ENCODE measurements at regions not wholly inside any gene's neighbourhood (a gene's known extent, or its start where the extent isn't known, plus 50 kb on each side); places are given as distances from the start of the nearest gene placed in this dataset.

DNA sequence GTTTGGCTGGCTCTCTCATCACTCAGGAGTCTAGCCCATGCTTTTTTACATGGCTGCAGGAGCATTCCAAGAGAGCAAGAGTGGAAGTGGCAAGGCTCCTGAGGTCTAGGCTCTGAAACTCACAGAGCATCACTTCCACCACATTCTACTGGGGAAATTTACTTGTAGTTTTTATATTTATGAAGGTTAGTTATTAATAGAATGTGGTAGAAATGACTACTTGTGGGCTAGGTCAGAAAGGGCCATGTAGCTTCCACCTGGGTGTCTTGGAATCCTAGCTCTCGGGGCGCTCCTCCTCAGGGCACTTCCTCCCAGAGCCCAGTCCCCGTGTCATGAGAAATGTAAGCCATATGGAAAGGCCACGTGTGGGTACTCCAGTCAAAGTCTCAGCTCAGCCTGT, 127.0 kb upstream of the CASK start:
- Histone ChIP-seq H3K27me3 (ENCODE audit: insufficient read depth, low read length) (no peaks in the 10 kb centered on the region), H3K4me1 (ENCODE audit: insufficient read depth, low read length, severe bottlenecking) (no peaks in the 10 kb centered on the region), H3K4me3 (ENCODE audit: low read depth, low read length, poor library complexity, severe bottlenecking) (no peak overlapping the region), H3K9me3 (ENCODE audit: low read length) (no peaks in the 10 kb centered on the region), H3F3A (ENCODE audit: insufficient read depth, low read length) (no peaks in the 10 kb centered on the region), H3K4me2 (ENCODE audit: low read length) (no peak overlapping the region), H3K9ac (ENCODE audit: low read length) (no peak overlapping the region), H3K9me2 (ENCODE audit: low read depth, low read length) (no peaks in the 10 kb centered on the region), H3K36me3 (ENCODE audit: insufficient read depth, low read length) (no peaks in the 10 kb centered on the region), H2AFZ (ENCODE audit: low read length) (no peak overlapping the region), H3K79me2 (ENCODE audit: insufficient read depth, low read length) (no peaks in the 10 kb centered on the region), H4K20me1 (ENCODE audit: insufficient read depth, low read length) (no peaks in the 10 kb centered on the region), H3K27ac (ENCODE audit: low read depth, low read length, poor library complexity, severe bottlenecking) (no peak overlapping the region)
- no peak for TF ChIP-seq EZH2 (IDR thresholded peaks at IDR 0.05; ENCODE audit: borderline replicate concordance, low read length)
- TF ChIP-seq, protein P1, sequence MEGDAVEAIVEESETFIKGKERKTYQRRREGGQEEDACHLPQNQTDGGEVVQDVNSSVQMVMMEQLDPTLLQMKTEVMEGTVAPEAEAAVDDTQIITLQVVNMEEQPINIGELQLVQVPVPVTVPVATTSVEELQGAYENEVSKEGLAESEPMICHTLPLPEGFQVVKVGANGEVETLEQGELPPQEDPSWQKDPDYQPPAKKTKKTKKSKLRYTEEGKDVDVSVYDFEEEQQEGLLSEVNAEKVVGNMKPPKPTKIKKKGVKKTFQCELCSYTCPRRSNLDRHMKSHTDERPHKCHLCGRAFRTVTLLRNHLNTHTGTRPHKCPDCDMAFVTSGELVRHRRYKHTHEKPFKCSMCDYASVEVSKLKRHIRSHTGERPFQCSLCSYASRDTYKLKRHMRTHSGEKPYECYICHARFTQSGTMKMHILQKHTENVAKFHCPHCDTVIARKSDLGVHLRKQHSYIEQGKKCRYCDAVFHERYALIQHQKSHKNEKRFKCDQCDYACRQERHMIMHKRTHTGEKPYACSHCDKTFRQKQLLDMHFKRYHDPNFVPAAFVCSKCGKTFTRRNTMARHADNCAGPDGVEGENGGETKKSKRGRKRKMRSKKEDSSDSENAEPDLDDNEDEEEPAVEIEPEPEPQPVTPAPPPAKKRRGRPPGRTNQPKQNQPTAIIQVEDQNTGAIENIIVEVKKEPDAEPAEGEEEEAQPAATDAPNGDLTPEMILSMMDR (IDR thresholded peaks at IDR 0.05; ENCODE audit: low read length) = no peak

DNA sequence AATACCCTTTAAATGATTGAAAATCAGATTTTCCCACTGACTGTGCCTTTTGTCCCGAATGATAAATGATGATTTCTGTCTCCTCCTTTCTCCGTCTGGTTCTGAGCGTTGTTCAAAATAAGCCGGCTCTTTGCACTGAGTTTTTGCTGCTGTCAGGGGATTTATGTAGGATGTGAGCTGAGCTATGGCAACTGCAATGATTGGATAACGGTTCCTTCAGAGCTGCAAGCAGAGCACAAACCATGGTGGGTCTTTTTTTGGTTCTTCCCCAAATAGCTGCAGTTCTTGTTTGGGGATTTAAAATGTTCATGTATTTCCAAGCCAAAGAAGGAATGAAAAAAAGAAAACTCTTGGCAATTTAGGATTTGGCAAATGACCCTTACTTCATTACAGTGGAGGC, 124.5 kb upstream of the CASK start:
- H3K27me3 ChIP-seq (ENCODE audit: insufficient read depth, low read length) = no peaks in the 10 kb centered on the region
- H3K79me2 ChIP-seq (ENCODE audit: insufficient read depth, low read length) = no peaks in the 10 kb centered on the region
- no peaks in the 10 kb centered on the region for H3K9me2 ChIP-seq (ENCODE audit: low read depth, low read length)
- H3K4me3 ChIP-seq (ENCODE audit: low read depth, low read length, poor library complexity, severe bottlenecking) = no peak overlapping the region
- H3F3A ChIP-seq (ENCODE audit: insufficient read depth, low read length) = no peaks in the 10 kb centered on the region
- H3K27ac ChIP-seq (ENCODE audit: low read depth, low read length, poor library complexity, severe bottlenecking) = no peak overlapping the region
- no peaks in the 10 kb centered on the region for H3K9me3 ChIP-seq (ENCODE audit: low read length)
- no peaks in the 10 kb centered on the region for H3K4me1 ChIP-seq (ENCODE audit: insufficient read depth, low read length, severe bottlenecking)
- TF ChIP-seq, protein P1 (IDR thresholded peaks at IDR 0.05; ENCODE audit: low read length) = no peak
- no peak for TF ChIP-seq EZH2 (IDR thresholded peaks at IDR 0.05; ENCODE audit: borderline replicate concordance, low read length)
- no peaks in the 10 kb centered on the region for H4K20me1 ChIP-seq (ENCODE audit: insufficient read depth, low read length)
- H3K36me3 ChIP-seq (ENCODE audit: insufficient read depth, low read length) = no peaks in the 10 kb centered on the region
- no peak overlapping the region for H3K9ac ChIP-seq (ENCODE audit: low read length)
- H3K4me2 ChIP-seq (ENCODE audit: low read length) = no peak overlapping the region
- no peak overlapping the region for H2AFZ ChIP-seq (ENCODE audit: low read length)

DNA sequence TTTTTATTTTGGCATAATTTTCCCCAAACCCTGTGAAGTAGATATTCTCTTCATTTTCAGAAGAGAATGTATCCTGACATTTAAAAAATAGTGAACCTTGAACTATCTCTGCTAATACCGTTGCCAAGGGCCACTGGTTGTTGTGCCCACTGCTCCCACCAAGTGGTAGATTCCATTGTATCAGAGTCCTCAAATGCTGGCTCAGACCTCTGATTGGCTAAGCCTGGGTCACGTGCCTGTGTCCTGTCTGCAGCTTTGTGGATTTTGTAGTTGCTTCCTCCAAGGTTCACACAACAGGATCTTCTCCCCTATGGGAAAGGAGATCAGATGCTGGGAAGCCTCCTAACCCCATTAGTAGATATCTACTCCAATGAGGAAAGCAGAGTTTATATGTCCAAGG, 104.8 kb upstream of the CASK start:
- no peaks in the 10 kb centered on the region for H4K20me1 ChIP-seq (ENCODE audit: insufficient read depth, low read length)
- no peaks in the 10 kb centered on the region for H3K79me2 ChIP-seq (ENCODE audit: insufficient read depth, low read length)
- no peaks in the 10 kb centered on the region for H3F3A ChIP-seq (ENCODE audit: insufficient read depth, low read length)
- H3K9me2 ChIP-seq (ENCODE audit: low read depth, low read length) = no peaks in the 10 kb centered on the region
- H3K27me3 ChIP-seq (ENCODE audit: insufficient read depth, low read length) = no peaks in the 10 kb centered on the region
- H3K9ac ChIP-seq (ENCODE audit: low read length) = no peak overlapping the region
- H3K27ac ChIP-seq (ENCODE audit: low read depth, low read length, poor library complexity, severe bottlenecking) = no peak overlapping the region
- no peaks in the 10 kb centered on the region for H3K4me1 ChIP-seq (ENCODE audit: insufficient read depth, low read length, severe bottlenecking)
- no peaks in the 10 kb centered on the region for H3K9me3 ChIP-seq (ENCODE audit: low read length)
- no peak overlapping the region for H2AFZ ChIP-seq (ENCODE audit: low read length)
- H3K36me3 ChIP-seq (ENCODE audit: insufficient read depth, low read length) = no peaks in the 10 kb centered on the region
- no peak overlapping the region for H3K4me2 ChIP-seq (ENCODE audit: low read length)
- TF ChIP-seq EZH2 (IDR thresholded peaks at IDR 0.05; ENCODE audit: borderline replicate concordance, low read length) = no peak
- TF ChIP-seq, protein P1 (IDR thresholded peaks at IDR 0.05; ENCODE audit: low read length) = no peak
- H3K4me3 ChIP-seq (ENCODE audit: low read depth, low read length, poor library complexity, severe bottlenecking) = no peak overlapping the region

Data from OCI-LY1 (cell line).